ENCODE measurements at regions not wholly inside any gene's neighbourhood (a gene's known extent, or its start where the extent isn't known, plus 50 kb on each side); places are given as distances from the start of the nearest gene placed in this dataset.

GRCh38 chr17:5854871-5855554, 215.2 kb upstream of the WSCD1 start:
- TF ChIP-seq CTCF (IDR thresholded peaks at IDR 0.05; ENCODE audit: insufficient read depth, low read length): no peak
- TF ChIP-seq POLR2AphosphoS5 (IDR thresholded peaks at IDR 0.05; ENCODE audit: low read depth): no peak
- no peak for TF ChIP-seq REST (IDR thresholded peaks at IDR 0.05; ENCODE audit: insufficient replicate concordance, low read depth)
- no peak for TF ChIP-seq GABPA (IDR thresholded peaks at IDR 0.05; ENCODE audit: low read depth)
- no peak for TF ChIP-seq SPI1 (IDR thresholded peaks at IDR 0.05; ENCODE audit: borderline replicate concordance, low read depth)

Measured in HL-60 (cell line).